ENCODE measurements at regions not wholly inside any gene's neighbourhood (a gene's known extent, or its start where the extent isn't known, plus 50 kb on each side); places are given as distances from the start of the nearest gene placed in this dataset.

DNA sequence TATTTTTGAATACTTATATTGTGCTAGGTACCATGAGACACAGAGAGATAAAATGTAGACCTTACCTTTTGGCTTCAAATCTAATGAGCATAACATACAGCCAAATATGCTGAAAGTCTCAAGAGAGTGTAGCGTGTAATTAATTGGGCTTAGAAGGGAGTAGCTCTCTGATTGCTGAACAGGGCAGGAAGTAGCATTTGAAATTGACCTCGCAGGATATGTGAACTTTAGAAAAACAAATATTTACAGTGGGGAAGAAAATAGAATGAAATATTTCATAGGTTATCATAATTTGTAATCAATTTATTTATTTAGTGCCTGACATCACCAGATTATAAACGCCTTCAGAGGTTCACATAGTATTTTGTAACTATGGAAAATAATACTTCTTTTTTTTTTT is 327.1 kb downstream of the RFC3 start:
- no peaks in the 10 kb centered on the region for H3K9me3 ChIP-seq (ENCODE audit: control insufficient read depth in 4 of 4, low read length in 3 of 4)
- H3K4me3 ChIP-seq (ENCODE audit: low read depth in 1 of 3, low read length in 3 of 3) = no peak overlapping the region
- no peak for DNase-seq (ENCODE audit: low spot score)
- H3K27me3 ChIP-seq (ENCODE audit: control insufficient read depth in 4 of 4, insufficient read depth in 4 of 4, low read length in 3 of 4) = no peaks in the 10 kb centered on the region
- TF ChIP-seq, protein P1, sequence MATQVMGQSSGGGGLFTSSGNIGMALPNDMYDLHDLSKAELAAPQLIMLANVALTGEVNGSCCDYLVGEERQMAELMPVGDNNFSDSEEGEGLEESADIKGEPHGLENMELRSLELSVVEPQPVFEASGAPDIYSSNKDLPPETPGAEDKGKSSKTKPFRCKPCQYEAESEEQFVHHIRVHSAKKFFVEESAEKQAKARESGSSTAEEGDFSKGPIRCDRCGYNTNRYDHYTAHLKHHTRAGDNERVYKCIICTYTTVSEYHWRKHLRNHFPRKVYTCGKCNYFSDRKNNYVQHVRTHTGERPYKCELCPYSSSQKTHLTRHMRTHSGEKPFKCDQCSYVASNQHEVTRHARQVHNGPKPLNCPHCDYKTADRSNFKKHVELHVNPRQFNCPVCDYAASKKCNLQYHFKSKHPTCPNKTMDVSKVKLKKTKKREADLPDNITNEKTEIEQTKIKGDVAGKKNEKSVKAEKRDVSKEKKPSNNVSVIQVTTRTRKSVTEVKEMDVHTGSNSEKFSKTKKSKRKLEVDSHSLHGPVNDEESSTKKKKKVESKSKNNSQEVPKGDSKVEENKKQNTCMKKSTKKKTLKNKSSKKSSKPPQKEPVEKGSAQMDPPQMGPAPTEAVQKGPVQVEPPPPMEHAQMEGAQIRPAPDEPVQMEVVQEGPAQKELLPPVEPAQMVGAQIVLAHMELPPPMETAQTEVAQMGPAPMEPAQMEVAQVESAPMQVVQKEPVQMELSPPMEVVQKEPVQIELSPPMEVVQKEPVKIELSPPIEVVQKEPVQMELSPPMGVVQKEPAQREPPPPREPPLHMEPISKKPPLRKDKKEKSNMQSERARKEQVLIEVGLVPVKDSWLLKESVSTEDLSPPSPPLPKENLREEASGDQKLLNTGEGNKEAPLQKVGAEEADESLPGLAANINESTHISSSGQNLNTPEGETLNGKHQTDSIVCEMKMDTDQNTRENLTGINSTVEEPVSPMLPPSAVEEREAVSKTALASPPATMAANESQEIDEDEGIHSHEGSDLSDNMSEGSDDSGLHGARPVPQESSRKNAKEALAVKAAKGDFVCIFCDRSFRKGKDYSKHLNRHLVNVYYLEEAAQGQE (IDR thresholded peaks at IDR 0.05) = no peak
- no peak for TF ChIP-seq TAF1 (conservative IDR thresholded peaks at IDR 0.05)
- TF ChIP-seq HNF4A (conservative IDR thresholded peaks at IDR 0.05) = no peak
- TF ChIP-seq JUND (IDR thresholded peaks at IDR 0.05) = no peak
- TF ChIP-seq NR2F2 (IDR thresholded peaks at IDR 0.05) = no peak
- no peaks in the 10 kb centered on the region for H3K4me1 ChIP-seq (ENCODE audit: control insufficient read depth in 4 of 4, insufficient read depth in 4 of 4, low read length in 3 of 4)
- no peak overlapping the region for H3K27ac ChIP-seq (ENCODE audit: low read depth in 1 of 2, low read length in 2 of 2)
- H3K36me3 ChIP-seq (ENCODE audit: control insufficient read depth in 4 of 4, insufficient read depth in 3 of 4, low read depth in 1 of 4, low read length in 3 of 4) = no peaks in the 10 kb centered on the region
- WGBS = 38% methylated on average over 3 of the region's 3 CpGs
- no peak overlapping the region for H3K9ac ChIP-seq (ENCODE audit: low read depth in 1 of 2, low read length in 2 of 2)

DNA sequence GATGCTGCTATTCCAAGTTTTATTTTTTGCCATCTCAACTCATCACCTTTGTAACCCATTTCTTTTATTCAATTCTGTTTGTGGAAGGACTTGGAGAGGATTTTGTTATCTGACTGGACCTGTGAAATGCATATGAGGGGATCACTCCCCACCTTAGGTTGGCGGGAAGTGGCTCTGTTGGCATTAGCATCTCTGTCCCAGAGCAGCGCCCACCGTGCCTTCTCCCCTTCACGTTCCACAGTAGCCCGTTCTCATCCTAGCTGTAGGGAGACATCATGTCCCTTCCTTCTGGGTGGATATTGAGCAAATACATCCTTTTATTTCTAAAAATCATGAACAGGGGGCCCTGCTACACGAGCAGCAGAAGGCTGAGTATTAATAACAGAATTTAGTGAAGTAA is 330.4 kb downstream of the RFC3 start:
- Histone ChIP-seq H3K9ac (ENCODE audit: low read depth in 1 of 2, low read length in 2 of 2) (no peak overlapping the region), H3K9me3 (ENCODE audit: control insufficient read depth in 4 of 4, low read length in 3 of 4) (no peaks in the 10 kb centered on the region), H3K4me1 (ENCODE audit: control insufficient read depth in 4 of 4, insufficient read depth in 4 of 4, low read length in 3 of 4) (no peaks in the 10 kb centered on the region), H3K27ac (ENCODE audit: low read depth in 1 of 2, low read length in 2 of 2) (no peak overlapping the region), H3K4me3 (ENCODE audit: low read depth in 1 of 3, low read length in 3 of 3) (no peak overlapping the region), H3K27me3 (ENCODE audit: control insufficient read depth in 4 of 4, insufficient read depth in 4 of 4, low read length in 3 of 4) (no peaks in the 10 kb centered on the region), H3K36me3 (ENCODE audit: control insufficient read depth in 4 of 4, insufficient read depth in 3 of 4, low read depth in 1 of 4, low read length in 3 of 4) (no peaks in the 10 kb centered on the region)
- DNase-seq (ENCODE audit: low spot score) = no peak
- 63% methylated on average over 6 of the region's 6 CpGs for WGBS
- TF ChIP-seq TAF1 (conservative IDR thresholded peaks at IDR 0.05) = no peak
- TF ChIP-seq FOXA2 (IDR thresholded peaks at IDR 0.05) = no peak
- TF ChIP-seq YY1 (IDR thresholded peaks at IDR 0.05) = no peak
- no peak for TF ChIP-seq HNF4A (conservative IDR thresholded peaks at IDR 0.05)

DNA sequence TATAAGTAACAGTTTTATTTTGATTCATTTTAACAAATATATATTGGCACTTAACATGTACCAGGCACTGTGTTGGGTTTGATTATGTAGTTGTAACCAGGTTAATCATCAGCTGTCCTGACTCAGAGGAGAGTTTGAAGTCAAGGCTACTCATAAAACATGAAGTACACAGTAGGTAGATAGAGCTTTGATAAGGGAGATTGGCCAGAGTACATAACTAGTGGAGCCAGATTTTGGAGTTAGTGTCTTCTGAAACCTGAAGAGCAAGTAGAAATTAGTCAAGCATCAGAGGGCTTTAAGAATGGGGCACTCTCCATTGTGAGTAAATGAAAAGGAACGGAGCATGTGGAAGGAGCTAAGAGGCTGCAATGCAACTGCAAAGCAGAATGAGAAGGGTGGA is 333.9 kb downstream of the RFC3 start:
- Histone ChIP-seq H3K9ac (ENCODE audit: low read depth in 1 of 2, low read length in 2 of 2) (no peak overlapping the region), H3K27ac (ENCODE audit: low read depth in 1 of 2, low read length in 2 of 2) (no peak overlapping the region), H3K9me3 (ENCODE audit: control insufficient read depth in 4 of 4, low read length in 3 of 4) (no peaks in the 10 kb centered on the region), H3K4me1 (ENCODE audit: control insufficient read depth in 4 of 4, insufficient read depth in 4 of 4, low read length in 3 of 4) (no peaks in the 10 kb centered on the region), H3K4me3 (ENCODE audit: low read depth in 1 of 3, low read length in 3 of 3) (no peak overlapping the region), H3K36me3 (ENCODE audit: control insufficient read depth in 4 of 4, insufficient read depth in 3 of 4, low read depth in 1 of 4, low read length in 3 of 4) (no peaks in the 10 kb centered on the region), H3K27me3 (ENCODE audit: control insufficient read depth in 4 of 4, insufficient read depth in 4 of 4, low read length in 3 of 4) (peaks cover 0 to 3% (median 0%) of the 10 kb centered on the region in 4 donors)
- DNase-seq (ENCODE audit: low spot score) = no peak
- TF ChIP-seq, protein P2, sequence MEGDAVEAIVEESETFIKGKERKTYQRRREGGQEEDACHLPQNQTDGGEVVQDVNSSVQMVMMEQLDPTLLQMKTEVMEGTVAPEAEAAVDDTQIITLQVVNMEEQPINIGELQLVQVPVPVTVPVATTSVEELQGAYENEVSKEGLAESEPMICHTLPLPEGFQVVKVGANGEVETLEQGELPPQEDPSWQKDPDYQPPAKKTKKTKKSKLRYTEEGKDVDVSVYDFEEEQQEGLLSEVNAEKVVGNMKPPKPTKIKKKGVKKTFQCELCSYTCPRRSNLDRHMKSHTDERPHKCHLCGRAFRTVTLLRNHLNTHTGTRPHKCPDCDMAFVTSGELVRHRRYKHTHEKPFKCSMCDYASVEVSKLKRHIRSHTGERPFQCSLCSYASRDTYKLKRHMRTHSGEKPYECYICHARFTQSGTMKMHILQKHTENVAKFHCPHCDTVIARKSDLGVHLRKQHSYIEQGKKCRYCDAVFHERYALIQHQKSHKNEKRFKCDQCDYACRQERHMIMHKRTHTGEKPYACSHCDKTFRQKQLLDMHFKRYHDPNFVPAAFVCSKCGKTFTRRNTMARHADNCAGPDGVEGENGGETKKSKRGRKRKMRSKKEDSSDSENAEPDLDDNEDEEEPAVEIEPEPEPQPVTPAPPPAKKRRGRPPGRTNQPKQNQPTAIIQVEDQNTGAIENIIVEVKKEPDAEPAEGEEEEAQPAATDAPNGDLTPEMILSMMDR (IDR thresholded peaks at IDR 0.05; ENCODE audit: low read depth, low read length, missing input control) = no peak
- TF ChIP-seq, protein P1 (IDR thresholded peaks at IDR 0.05) = no peak
- TF ChIP-seq HNF4G (IDR thresholded peaks at IDR 0.05) (no peak), JUND (IDR thresholded peaks at IDR 0.05) (no peak), FOXA1 (IDR thresholded peaks at IDR 0.05) (no peak), YY1 (IDR thresholded peaks at IDR 0.05) (no peak), SP1 (IDR thresholded peaks at IDR 0.05) (no peak), TAF1 (conservative IDR thresholded peaks at IDR 0.05) (no peak)
- TF ChIP-seq, protein P3, sequence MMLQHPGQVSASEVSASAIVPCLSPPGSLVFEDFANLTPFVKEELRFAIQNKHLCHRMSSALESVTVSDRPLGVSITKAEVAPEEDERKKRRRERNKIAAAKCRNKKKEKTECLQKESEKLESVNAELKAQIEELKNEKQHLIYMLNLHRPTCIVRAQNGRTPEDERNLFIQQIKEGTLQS (IDR thresholded peaks at IDR 0.05) = no peak
- TF ChIP-seq, protein P4, sequence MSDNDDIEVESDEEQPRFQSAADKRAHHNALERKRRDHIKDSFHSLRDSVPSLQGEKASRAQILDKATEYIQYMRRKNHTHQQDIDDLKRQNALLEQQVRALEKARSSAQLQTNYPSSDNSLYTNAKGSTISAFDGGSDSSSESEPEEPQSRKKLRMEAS (IDR thresholded peaks at IDR 0.05) = no peak
- WGBS = 84% methylated on average over 1 of the region's 1 CpG

Data from liver (tissue), 8 donors.